HG03139 (cell line): ENCODE measurements at regions not wholly inside any gene's neighbourhood (a gene's known extent, or its start where the extent isn't known, plus 50 kb on each side); places are given as distances from the start of the nearest gene placed in this dataset.
"Not testable (repeated sequence)": the region's sequence is repeated elsewhere in the genome, so short reads cannot be mapped to it uniquely, and the experiment has no call there.

Experiments used
- ATAC-seq: cut with Tn5 transposase; IDR thresholded peaks from one replicate; pipeline ENCODE4 v1.9.1; 2021; ENCODE audit not compliant: unreplicated experiment

GRCh38 chr5:17326600-17327037 lies 109.2 kb downstream of the BASP1 start:
- ATAC-seq = no peak

GRCh38 chr5:17327048-17327625 lies 109.7 kb downstream of the BASP1 start:
- no peak for ATAC-seq

- no peak for ATAC-seq
These were observed 112.1 kb downstream of the BASP1 start for GRCh38 chr5:17329571-17329970.

- ATAC-seq = no peak
These were observed 113.0 kb downstream of the BASP1 start for GRCh38 chr5:17330386-17330785.

GRCh38 chr5:17331651-17332050 lies 114.2 kb downstream of the BASP1 start:
- no peak for ATAC-seq

- ATAC-seq = no peak
These were observed 116.3 kb downstream of the BASP1 start for GRCh38 chr5:17333755-17334154.

GRCh38 chr5:17336054-17336453 lies 118.6 kb downstream of the BASP1 start:
- no peak for ATAC-seq

GRCh38 chr5:17336723-17337122 lies 119.3 kb downstream of the BASP1 start:
- not testable (repeated sequence) for ATAC-seq

GRCh38 chr5:17339841-17340240 lies 122.4 kb downstream of the BASP1 start:
- no peak for ATAC-seq

GRCh38 chr5:17340379-17340778 lies 122.9 kb downstream of the BASP1 start:
- ATAC-seq = no peak

- ATAC-seq = no peak
These were observed 123.4 kb downstream of the BASP1 start for GRCh38 chr5:17340819-17341218.

- ATAC-seq = peak; percentile 86
These were observed 126.2 kb downstream of the BASP1 start for GRCh38 chr5:17343675-17344074.

- ATAC-seq = no peak
These were observed 129.4 kb downstream of the BASP1 start for GRCh38 chr5:17346811-17347210.

- no peak for ATAC-seq
These were observed 134.8 kb downstream of the BASP1 start for GRCh38 chr5:17352223-17352622.

GRCh38 chr5:17354265-17354664 lies 136.8 kb downstream of the BASP1 start:
- ATAC-seq = no peak

GRCh38 chr5:17355586-17356346 lies 138.3 kb downstream of the BASP1 start:
- ATAC-seq = no peak

- ATAC-seq = no peak
These were observed 139.1 kb downstream of the BASP1 start for GRCh38 chr5:17356551-17356950.

GRCh38 chr5:17357504-17357903 lies 140.1 kb downstream of the BASP1 start:
- no peak for ATAC-seq

GRCh38 chr5:17358031-17358430 lies 140.0 kb upstream of the TAF11L2 start:
- ATAC-seq = no peak

GRCh38 chr5:17359451-17360011 lies 138.5 kb upstream of the TAF11L2 start:
- no peak for ATAC-seq

- no peak for ATAC-seq
These were observed 137.2 kb upstream of the TAF11L2 start for GRCh38 chr5:17360879-17361278.

GRCh38 chr5:17361331-17361730 lies 136.7 kb upstream of the TAF11L2 start:
- ATAC-seq = no peak
